Activated CD4-positive, alpha-beta T cell treated with anti-CD3 and anti-CD28 coated beads, Interleukin-2, amount 10 ng/mL, durations not matched to agents 7 days and 5 days (primary cell): ENCODE measurements at regions not wholly inside any gene's neighbourhood (a gene's known extent, or its start where the extent isn't known, plus 50 kb on each side); places are given as distances from the start of the nearest gene placed in this dataset.

Source experiments
- CTCF ChIA-PET: fragments of 350-600 bp; sonication (Branson Sonifier 250); formaldehyde crosslinking; loops from one replicate; lab custom pipeline; 2021; ENCODE audit warnings: antibody characterized with exemption; lab: Charles Lee
- POLR2A ChIA-PET: fragments of 350-600 bp; sonication (Branson Sonifier 250); formaldehyde crosslinking; loops from one replicate; lab custom pipeline; 2021; ENCODE audit warnings: antibody characterized with exemption; lab: Charles Lee
- DNase-seq: peaks from one replicate; pipeline ENCODE4 v3.0.0-alpha.2; 2020
- H3K27ac Mint-ChIP-seq: one replicate; pipeline ENCODE4 v1.8.0; 2021; ENCODE audit warnings: mild to moderate bottlenecking, moderate library complexity, mixed read lengths
- H3K27me3 Mint-ChIP-seq: one replicate; pipeline ENCODE4 v1.8.0; 2021; ENCODE audit warnings: mixed read lengths
- H3K36me3 Mint-ChIP-seq: one replicate; pipeline ENCODE4 v1.8.0; 2021; ENCODE audit warnings: low read depth, mixed read lengths
- H3K4me1 Mint-ChIP-seq: one replicate; pipeline ENCODE4 v1.8.0; 2021; ENCODE audit warnings: mixed read lengths
- H3K4me3 Mint-ChIP-seq: one replicate; pipeline ENCODE4 v1.8.0; 2021; ENCODE audit warnings: mild to moderate bottlenecking, moderate library complexity, mixed read lengths
- H3K9me3 Mint-ChIP-seq: one replicate; pipeline ENCODE4 v1.8.0; 2021; ENCODE audit warnings: mixed read lengths

DNA sequence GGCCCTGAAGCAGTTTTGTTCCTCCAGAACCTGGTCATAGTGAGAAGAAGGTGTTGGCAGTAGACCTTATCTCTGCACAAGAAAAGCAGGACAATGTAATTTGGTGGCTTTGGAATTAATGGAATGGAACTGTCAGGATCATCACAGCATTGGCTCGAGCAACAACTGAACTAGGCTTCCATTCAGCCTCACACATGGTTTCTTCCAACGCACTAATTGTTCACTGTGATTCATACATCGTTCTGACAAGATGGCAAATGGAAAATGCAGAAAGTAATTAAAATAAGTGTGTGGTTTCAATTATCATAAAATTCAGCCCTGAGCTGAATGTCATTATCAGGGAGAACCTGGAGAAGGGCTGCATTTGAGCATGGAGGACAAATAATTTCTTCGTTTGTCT lies 80.6 kb downstream of the MFSD1 start:
- no peaks in the 10 kb centered on the region for H3K4me1 Mint-ChIP-seq
- ChIA-PET POLR2A (no interaction called here), CTCF (no interaction called here)
- no peak overlapping the region for H3K4me3 Mint-ChIP-seq
- no peaks in the 10 kb centered on the region for H3K27me3 Mint-ChIP-seq
- peaks cover 3% of the 10 kb centered on the region for H3K9me3 Mint-ChIP-seq
- no peak overlapping the region for H3K27ac Mint-ChIP-seq
- DNase-seq, result no peak
- no peaks in the 10 kb centered on the region for H3K36me3 Mint-ChIP-seq

- ChIA-PET CTCF (no interaction called here), POLR2A (no interaction called here)
- Mint-ChIP-seq H3K27ac (no peak overlapping the region), H3K36me3 (no peaks in the 10 kb centered on the region), H3K9me3 (no peaks in the 10 kb centered on the region), H3K4me1 (no peaks in the 10 kb centered on the region), H3K27me3 (no peaks in the 10 kb centered on the region), H3K4me3 (no peak overlapping the region)
- no peak for DNase-seq
Measured at GRCh38 chr3:158896729-158897128, 94.9 kb downstream of the MFSD1 start.

- Mint-ChIP-seq H3K9me3 (no peaks in the 10 kb centered on the region), H3K4me3 (no peak overlapping the region), H3K27me3 (peaks cover 4% of the 10 kb centered on the region), H3K4me1 (no peaks in the 10 kb centered on the region), H3K36me3 (no peaks in the 10 kb centered on the region), H3K27ac (no peak overlapping the region)
- CTCF ChIA-PET, result no interaction called here
- POLR2A ChIA-PET, result no interaction called here
- no peak for DNase-seq
Measured at GRCh38 chr3:158906749-158907148, 104.9 kb downstream of the MFSD1 start.

GRCh38 chr3:158908187-158908734 lies 106.4 kb downstream of the MFSD1 start:
- Mint-ChIP-seq H3K27me3 (peaks cover 3% of the 10 kb centered on the region), H3K27ac (no peak overlapping the region), H3K9me3 (no peaks in the 10 kb centered on the region), H3K4me3 (no peak overlapping the region), H3K4me1 (no peaks in the 10 kb centered on the region), H3K36me3 (no peaks in the 10 kb centered on the region)
- POLR2A ChIA-PET, result no interaction called here
- DNase-seq, result no peak
- CTCF ChIA-PET, result interaction anchor here (0.5 kb wide), 1 partner anchor 11 kb away, joined by 4 read pairs; no protein-coding TSS in a partner anchor

DNA sequence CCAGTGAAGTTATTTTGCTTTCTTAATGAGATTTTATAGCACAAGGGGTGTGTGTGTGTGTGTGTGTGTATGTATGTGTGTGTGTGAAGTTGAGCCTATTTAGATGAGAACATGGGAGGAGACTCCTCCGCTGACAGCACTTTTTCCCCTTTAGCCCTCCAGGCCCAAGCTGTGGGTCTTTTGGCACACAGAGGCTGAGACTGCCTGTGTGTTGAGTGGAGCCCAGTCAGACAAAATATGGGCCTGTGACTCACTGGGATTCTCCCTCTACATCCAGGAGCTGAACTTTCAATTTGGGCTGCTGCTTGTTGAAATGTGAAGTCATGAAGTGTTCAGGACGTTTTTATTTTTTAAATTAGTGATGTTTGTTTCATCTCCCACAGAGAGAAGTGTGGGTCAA lies 108.0 kb downstream of the MFSD1 start:
- DNase-seq, result no peak
- ChIA-PET CTCF (no interaction called here), POLR2A (no interaction called here)
- H3K4me3 Mint-ChIP-seq, result no peak overlapping the region
- H3K36me3 Mint-ChIP-seq, result no peaks in the 10 kb centered on the region
- no peaks in the 10 kb centered on the region for H3K4me1 Mint-ChIP-seq
- no peak overlapping the region for H3K27ac Mint-ChIP-seq
- no peaks in the 10 kb centered on the region for H3K9me3 Mint-ChIP-seq
- peaks cover 3% of the 10 kb centered on the region for H3K27me3 Mint-ChIP-seq

GRCh38 chr3:158911586-158911985 lies 109.7 kb downstream of the MFSD1 start:
- no peaks in the 10 kb centered on the region for H3K9me3 Mint-ChIP-seq
- no peak overlapping the region for H3K27ac Mint-ChIP-seq

GRCh38 chr3:158912188-158912587 lies 110.3 kb downstream of the MFSD1 start:
- DNase-seq, result no peak
- ChIA-PET POLR2A (no interaction called here), CTCF (no interaction called here)
- peaks cover under 1% of the 10 kb centered on the region for H3K27me3 Mint-ChIP-seq
- no peaks in the 10 kb centered on the region for H3K4me1 Mint-ChIP-seq
- no peaks in the 10 kb centered on the region for H3K36me3 Mint-ChIP-seq
- H3K9me3 Mint-ChIP-seq, result no peaks in the 10 kb centered on the region
- H3K27ac Mint-ChIP-seq, result no peak overlapping the region
- no peak overlapping the region for H3K4me3 Mint-ChIP-seq

More at GRCh38 chr3:158911586-158911985, 109.7 kb downstream of the MFSD1 start:
- Mint-ChIP-seq H3K4me1 (no peaks in the 10 kb centered on the region), H3K36me3 (no peaks in the 10 kb centered on the region), H3K27me3 (no peaks in the 10 kb centered on the region), H3K4me3 (no peak overlapping the region)
- DNase-seq, result no peak
- ChIA-PET CTCF (no interaction called here), POLR2A (no interaction called here)

- ChIA-PET POLR2A (no interaction called here), CTCF (no interaction called here)
- Mint-ChIP-seq H3K36me3 (no peaks in the 10 kb centered on the region), H3K9me3 (no peaks in the 10 kb centered on the region), H3K4me1 (no peaks in the 10 kb centered on the region), H3K27ac (no peak overlapping the region), H3K4me3 (no peak overlapping the region), H3K27me3 (peaks cover 3% of the 10 kb centered on the region)
- no peak for DNase-seq
Measured at GRCh38 chr3:158912621-158913020, 110.8 kb downstream of the MFSD1 start.

GRCh38 chr3:158916111-158916510 lies 114.3 kb downstream of the MFSD1 start:
- H3K4me3 Mint-ChIP-seq, result no peak overlapping the region
- no peak overlapping the region for H3K27ac Mint-ChIP-seq
- no peaks in the 10 kb centered on the region for H3K4me1 Mint-ChIP-seq
- DNase-seq, result no peak
- ChIA-PET POLR2A (no interaction called here), CTCF (no interaction called here)
- no peaks in the 10 kb centered on the region for H3K9me3 Mint-ChIP-seq
- no peaks in the 10 kb centered on the region for H3K36me3 Mint-ChIP-seq
- peaks cover 5% of the 10 kb centered on the region for H3K27me3 Mint-ChIP-seq

GRCh38 chr3:158918008-158918407 lies 116.2 kb downstream of the MFSD1 start:
- Mint-ChIP-seq H3K27me3 (peaks cover 5% of the 10 kb centered on the region), H3K4me1 (no peaks in the 10 kb centered on the region), H3K27ac (no peak overlapping the region), H3K9me3 (no peaks in the 10 kb centered on the region), H3K4me3 (no peak overlapping the region), H3K36me3 (no peaks in the 10 kb centered on the region)
- POLR2A ChIA-PET, result no interaction called here
- DNase-seq, result peak; percentile 14
- CTCF ChIA-PET, result no interaction called here

DNA sequence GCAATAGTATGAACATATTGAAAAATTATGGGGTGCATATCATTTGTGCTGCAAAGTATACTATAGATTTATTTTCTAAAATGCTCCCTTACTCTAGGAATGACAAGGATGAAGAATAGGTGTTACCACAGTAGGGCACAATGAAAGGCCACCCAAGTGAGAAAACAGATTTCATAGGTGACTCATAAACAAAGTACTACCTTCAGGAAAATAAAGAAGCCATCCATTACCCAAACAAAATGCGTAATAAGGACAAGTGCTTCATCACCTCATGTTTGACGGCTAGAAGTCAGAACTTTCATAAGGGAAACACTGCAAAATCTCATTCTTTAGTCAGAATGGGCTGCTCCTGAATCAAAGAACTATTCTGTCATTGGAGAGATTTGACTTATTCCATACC lies 116.6 kb downstream of the MFSD1 start:
- no peak for DNase-seq
- POLR2A ChIA-PET, result no interaction called here

GRCh38 chr3:158920371-158920770 lies 118.5 kb downstream of the MFSD1 start:
- ChIA-PET CTCF (no interaction called here), POLR2A (no interaction called here)
- DNase-seq, result no peak
- H3K9me3 Mint-ChIP-seq, result no peaks in the 10 kb centered on the region
- H3K27ac Mint-ChIP-seq, result no peak overlapping the region
- no peak overlapping the region for H3K4me3 Mint-ChIP-seq
- H3K27me3 Mint-ChIP-seq, result peaks cover 5% of the 10 kb centered on the region
- H3K36me3 Mint-ChIP-seq, result no peaks in the 10 kb centered on the region
- H3K4me1 Mint-ChIP-seq, result no peaks in the 10 kb centered on the region

More for the DNA sequence above, 116.6 kb downstream of the MFSD1 start:
- CTCF ChIA-PET, result no interaction called here
- Mint-ChIP-seq H3K9me3 (no peaks in the 10 kb centered on the region), H3K27ac (no peak overlapping the region), H3K36me3 (no peaks in the 10 kb centered on the region), H3K4me1 (no peaks in the 10 kb centered on the region), H3K27me3 (peaks cover 5% of the 10 kb centered on the region), H3K4me3 (no peak overlapping the region)

- ChIA-PET POLR2A (no interaction called here), CTCF (no interaction called here)
- Mint-ChIP-seq H3K4me3 (no peak overlapping the region), H3K36me3 (no peaks in the 10 kb centered on the region), H3K9me3 (no peaks in the 10 kb centered on the region), H3K27me3 (peaks cover 2% of the 10 kb centered on the region), H3K27ac (no peak overlapping the region), H3K4me1 (no peaks in the 10 kb centered on the region)
- DNase-seq, result no peak
Measured at GRCh38 chr3:158925021-158925420, 123.2 kb downstream of the MFSD1 start.

GRCh38 chr3:158925828-158926494 lies 124.1 kb downstream of the MFSD1 start:
- Mint-ChIP-seq H3K27ac (no peak overlapping the region), H3K4me1 (no peaks in the 10 kb centered on the region), H3K27me3 (peaks cover under 1% of the 10 kb centered on the region), H3K36me3 (no peaks in the 10 kb centered on the region), H3K4me3 (no peak overlapping the region), H3K9me3 (no peaks in the 10 kb centered on the region)
- POLR2A ChIA-PET, result no interaction called here
- DNase-seq, result no peak
- CTCF ChIA-PET, result no interaction called here
